Endothelial cell (in vitro differentiated cells): ENCODE measurements at regions not wholly inside any gene's neighbourhood (a gene's known extent, or its start where the extent isn't known, plus 50 kb on each side); places are given as distances from the start of the nearest gene placed in this dataset.

Source experiments
- DNase-seq: peaks from one replicate; pipeline ENCODE4 v3.0.0; 2021; ENCODE audit warnings: low spot score
- H3K27ac Mint-ChIP-seq: one replicate; pipeline ENCODE4 v1.8.0; 2021; ENCODE audit warnings: mixed read lengths, inconsistent platforms; ENCODE audit not compliant: unreplicated experiment
- H3K27me3 Mint-ChIP-seq: one replicate; pipeline ENCODE4 v1.8.0; 2021; ENCODE audit warnings: mild to moderate bottlenecking, moderate library complexity, mixed read lengths, inconsistent platforms; ENCODE audit not compliant: unreplicated experiment
- H3K36me3 Mint-ChIP-seq: one replicate; pipeline ENCODE4 v1.8.0; 2021; ENCODE audit warnings: mild to moderate bottlenecking, low read depth, mixed read lengths, inconsistent platforms; ENCODE audit not compliant: unreplicated experiment
- H3K4me1 Mint-ChIP-seq: one replicate; pipeline ENCODE4 v1.8.0; 2021; ENCODE audit warnings: mild to moderate bottlenecking, mixed read lengths, inconsistent platforms; ENCODE audit not compliant: unreplicated experiment
- H3K4me3 Mint-ChIP-seq: one replicate; pipeline ENCODE4 v1.8.0; 2021; ENCODE audit warnings: mild to moderate bottlenecking, mixed read lengths, inconsistent platforms; ENCODE audit not compliant: unreplicated experiment
- H3K9me3 Mint-ChIP-seq: one replicate; pipeline ENCODE4 v1.8.0; 2021; ENCODE audit warnings: mixed read lengths, inconsistent platforms; ENCODE audit not compliant: unreplicated experiment
- TF ChIP-seq, protein P1 (sequence below): fragments of 200-600 bp; sonication (generic); IDR thresholded peaks from one replicate; pipeline ENCODE4 v1.5.0; 2021; ENCODE audit warnings: antibody characterized with exemption; ENCODE audit not compliant: unreplicated experiment

DNA sequence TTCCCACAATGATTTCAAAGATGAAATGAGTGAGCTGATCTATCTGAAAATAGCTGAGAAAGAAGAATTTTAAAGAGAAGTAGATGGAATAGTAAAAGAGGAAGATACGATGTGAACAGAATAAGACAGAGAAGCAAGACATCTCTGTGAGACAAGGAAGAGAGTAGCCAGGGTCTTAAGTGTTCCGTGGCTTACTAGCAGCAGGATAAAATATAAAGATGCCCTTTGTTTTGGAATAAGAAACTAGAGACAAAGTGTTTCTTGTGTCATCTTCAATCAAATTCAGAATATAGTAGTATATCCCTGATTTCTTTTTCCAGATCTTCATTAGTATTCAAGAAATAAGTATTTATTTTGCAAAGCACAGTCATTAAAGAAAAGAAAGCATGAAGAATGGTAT lies 281.0 kb upstream of the NECTIN3 start:
- H3K27me3 Mint-ChIP-seq, result no peaks in the 10 kb centered on the region
- H3K27ac Mint-ChIP-seq, result no peak overlapping the region
- H3K4me1 Mint-ChIP-seq, result no peaks in the 10 kb centered on the region
- H3K36me3 Mint-ChIP-seq, result no peaks in the 10 kb centered on the region
- DNase-seq, result no peak
- no peaks in the 10 kb centered on the region for H3K9me3 Mint-ChIP-seq
- TF ChIP-seq, protein P1, sequence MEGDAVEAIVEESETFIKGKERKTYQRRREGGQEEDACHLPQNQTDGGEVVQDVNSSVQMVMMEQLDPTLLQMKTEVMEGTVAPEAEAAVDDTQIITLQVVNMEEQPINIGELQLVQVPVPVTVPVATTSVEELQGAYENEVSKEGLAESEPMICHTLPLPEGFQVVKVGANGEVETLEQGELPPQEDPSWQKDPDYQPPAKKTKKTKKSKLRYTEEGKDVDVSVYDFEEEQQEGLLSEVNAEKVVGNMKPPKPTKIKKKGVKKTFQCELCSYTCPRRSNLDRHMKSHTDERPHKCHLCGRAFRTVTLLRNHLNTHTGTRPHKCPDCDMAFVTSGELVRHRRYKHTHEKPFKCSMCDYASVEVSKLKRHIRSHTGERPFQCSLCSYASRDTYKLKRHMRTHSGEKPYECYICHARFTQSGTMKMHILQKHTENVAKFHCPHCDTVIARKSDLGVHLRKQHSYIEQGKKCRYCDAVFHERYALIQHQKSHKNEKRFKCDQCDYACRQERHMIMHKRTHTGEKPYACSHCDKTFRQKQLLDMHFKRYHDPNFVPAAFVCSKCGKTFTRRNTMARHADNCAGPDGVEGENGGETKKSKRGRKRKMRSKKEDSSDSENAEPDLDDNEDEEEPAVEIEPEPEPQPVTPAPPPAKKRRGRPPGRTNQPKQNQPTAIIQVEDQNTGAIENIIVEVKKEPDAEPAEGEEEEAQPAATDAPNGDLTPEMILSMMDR, result no peak
- no peak overlapping the region for H3K4me3 Mint-ChIP-seq

DNA sequence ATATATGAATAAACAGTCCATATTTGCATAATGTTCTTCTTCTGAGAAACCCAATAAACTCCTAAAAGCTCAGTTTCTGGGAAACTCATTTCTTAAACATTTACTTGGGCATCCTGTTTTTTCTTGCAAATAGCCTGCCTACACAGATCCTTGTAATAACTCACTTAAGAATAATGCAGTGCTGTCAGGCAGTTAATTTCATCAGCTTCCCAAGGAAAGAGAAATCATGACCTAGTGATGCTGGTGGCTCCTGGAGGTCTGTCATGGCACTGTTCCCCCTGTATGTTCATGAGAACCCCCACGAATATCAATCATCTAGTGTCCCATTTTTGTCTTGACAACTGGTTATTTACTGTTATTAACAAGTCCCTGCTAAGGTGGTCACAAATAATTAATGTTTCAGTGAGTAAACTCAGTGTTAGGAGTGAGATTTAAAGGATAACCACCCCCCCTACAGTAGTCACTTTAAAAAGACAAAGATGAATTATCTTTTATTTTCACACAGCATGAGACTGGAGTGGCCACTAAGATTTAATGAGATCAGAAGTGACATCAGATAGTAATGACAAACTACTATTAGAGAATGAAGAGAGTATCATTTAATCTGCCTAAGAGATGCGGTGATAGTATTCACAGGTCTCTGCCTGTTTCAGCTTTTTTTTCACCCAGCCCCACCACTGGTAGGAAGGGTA lies 279.5 kb upstream of the NECTIN3 start:
- H3K27ac Mint-ChIP-seq, result no peak overlapping the region
- TF ChIP-seq, protein P1, result no peak
- H3K36me3 Mint-ChIP-seq, result no peaks in the 10 kb centered on the region
- H3K27me3 Mint-ChIP-seq, result peaks cover 2% of the 10 kb centered on the region
- H3K4me1 Mint-ChIP-seq, result no peaks in the 10 kb centered on the region
- DNase-seq, result no peak
- H3K4me3 Mint-ChIP-seq, result no peak overlapping the region
- no peaks in the 10 kb centered on the region for H3K9me3 Mint-ChIP-seq

DNA sequence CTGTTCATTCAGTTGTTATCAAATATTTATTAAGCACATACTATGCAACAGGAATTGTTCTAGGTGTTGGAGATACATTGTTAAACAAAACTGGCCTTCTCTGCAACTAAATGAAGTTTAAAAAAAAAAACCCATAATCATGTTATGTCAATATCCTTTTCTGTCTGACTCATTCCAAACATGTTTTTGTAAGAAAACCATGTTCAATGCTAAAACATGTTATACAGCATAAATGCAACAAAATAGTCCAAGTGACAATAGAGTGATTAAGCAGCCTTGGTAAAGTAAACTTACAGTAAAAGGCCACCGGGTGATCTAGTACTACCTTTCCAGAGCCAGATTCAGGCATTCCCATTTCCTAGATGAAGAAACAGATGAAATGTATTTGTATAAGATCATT lies 278.0 kb upstream of the NECTIN3 start:
- no peaks in the 10 kb centered on the region for H3K4me1 Mint-ChIP-seq
- peaks cover 2% of the 10 kb centered on the region for H3K27me3 Mint-ChIP-seq
- H3K4me3 Mint-ChIP-seq, result no peak overlapping the region
- TF ChIP-seq, protein P1, result no peak
- H3K27ac Mint-ChIP-seq, result no peak overlapping the region
- no peaks in the 10 kb centered on the region for H3K9me3 Mint-ChIP-seq
- no peak for DNase-seq
- H3K36me3 Mint-ChIP-seq, result no peaks in the 10 kb centered on the region

DNA sequence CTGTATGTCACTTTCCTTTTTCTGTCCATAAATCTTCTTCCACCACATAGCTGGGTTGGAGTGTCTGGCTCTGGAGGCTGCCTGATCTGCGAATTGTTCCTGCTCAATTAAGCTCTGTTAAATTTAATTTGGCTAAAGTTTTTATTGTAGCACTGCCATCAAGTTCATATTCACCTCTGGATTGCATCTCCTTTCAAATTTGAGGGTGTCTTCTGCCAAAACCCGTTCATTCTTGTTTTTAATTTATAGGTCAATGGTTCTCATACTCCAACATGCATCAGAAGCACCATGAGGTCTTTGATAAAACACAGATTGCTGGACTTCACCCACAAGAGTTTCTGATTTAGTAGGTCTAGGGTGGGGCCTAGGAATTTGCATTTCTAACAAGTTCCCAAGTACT lies 276.5 kb upstream of the NECTIN3 start:
- no peak for DNase-seq
- Mint-ChIP-seq H3K27ac (no peak overlapping the region), H3K36me3 (no peaks in the 10 kb centered on the region), H3K4me1 (no peaks in the 10 kb centered on the region), H3K4me3 (no peak overlapping the region), H3K9me3 (no peaks in the 10 kb centered on the region), H3K27me3 (peaks cover 2% of the 10 kb centered on the region)
- TF ChIP-seq, protein P1, result no peak

DNA sequence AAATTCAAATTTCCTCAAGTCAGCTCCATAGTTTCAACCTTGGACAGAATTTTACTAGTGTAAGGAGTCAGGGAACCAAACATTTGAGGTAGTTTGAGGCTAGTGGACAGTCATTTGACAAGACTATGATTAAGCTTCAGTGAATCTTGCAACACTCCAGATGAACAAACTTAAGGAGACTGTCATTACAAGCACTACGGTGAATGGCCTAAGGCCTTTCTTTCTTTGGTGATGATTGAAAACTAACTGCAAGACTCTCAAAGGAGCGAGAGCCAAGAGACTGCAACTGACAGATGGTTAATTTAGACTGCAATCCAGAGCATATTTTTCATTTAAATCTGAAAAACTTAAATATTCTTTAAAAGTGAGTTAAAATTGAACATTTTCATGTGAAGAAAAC lies 272.3 kb upstream of the NECTIN3 start:
- no peak overlapping the region for H3K4me3 Mint-ChIP-seq
- TF ChIP-seq, protein P1, result no peak
- DNase-seq, result no peak

More for the DNA sequence above, 272.3 kb upstream of the NECTIN3 start:
- H3K36me3 Mint-ChIP-seq, result no peaks in the 10 kb centered on the region
- no peaks in the 10 kb centered on the region for H3K4me1 Mint-ChIP-seq
- H3K27ac Mint-ChIP-seq, result no peak overlapping the region
- H3K9me3 Mint-ChIP-seq, result no peaks in the 10 kb centered on the region
- peaks cover 4% of the 10 kb centered on the region for H3K27me3 Mint-ChIP-seq
